ENCODE measurements at regions not wholly inside any gene's neighbourhood (a gene's known extent, or its start where the extent isn't known, plus 50 kb on each side); places are given as distances from the start of the nearest gene placed in this dataset.

DNA sequence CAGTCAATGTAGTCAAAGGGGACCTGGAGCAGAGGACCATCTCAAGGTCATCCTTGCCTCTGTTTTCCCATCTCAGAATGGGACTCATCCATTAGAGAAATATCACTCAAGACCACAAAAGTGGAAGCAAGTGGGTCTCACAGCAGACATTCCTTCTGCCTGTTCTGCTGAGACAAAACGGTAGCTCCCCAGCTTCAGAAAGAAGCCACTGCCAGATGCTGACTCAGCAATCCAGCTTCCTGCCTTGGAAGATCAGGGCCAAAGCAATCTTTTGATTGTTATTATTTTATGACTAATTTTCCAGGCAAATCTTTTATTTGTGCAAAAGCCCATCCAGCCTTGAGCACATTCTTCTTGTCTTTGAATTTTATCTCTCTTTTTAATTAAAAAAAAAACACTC, 86.8 kb downstream of the CCT6B start:
- DNase-seq = no peak

DNA sequence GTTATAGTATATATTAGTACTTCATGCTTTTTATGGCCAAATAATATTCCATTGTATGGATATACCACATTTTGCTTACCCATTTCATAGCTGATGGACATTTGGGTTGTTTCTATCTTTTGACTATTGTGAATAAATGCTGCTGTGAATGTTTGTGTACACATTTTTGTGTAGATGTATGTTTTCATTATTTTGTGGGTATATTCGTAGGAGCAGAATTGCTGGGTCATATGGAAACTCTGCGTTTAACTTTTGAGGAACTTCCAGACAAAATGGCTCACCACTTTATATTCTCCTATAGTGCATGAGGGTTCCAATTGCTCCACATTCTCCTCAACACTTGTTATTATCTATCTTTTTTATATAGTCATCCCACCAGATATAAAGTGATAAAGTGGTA, 88.6 kb downstream of the CCT6B start:
- DNase-seq = no peak

DNA sequence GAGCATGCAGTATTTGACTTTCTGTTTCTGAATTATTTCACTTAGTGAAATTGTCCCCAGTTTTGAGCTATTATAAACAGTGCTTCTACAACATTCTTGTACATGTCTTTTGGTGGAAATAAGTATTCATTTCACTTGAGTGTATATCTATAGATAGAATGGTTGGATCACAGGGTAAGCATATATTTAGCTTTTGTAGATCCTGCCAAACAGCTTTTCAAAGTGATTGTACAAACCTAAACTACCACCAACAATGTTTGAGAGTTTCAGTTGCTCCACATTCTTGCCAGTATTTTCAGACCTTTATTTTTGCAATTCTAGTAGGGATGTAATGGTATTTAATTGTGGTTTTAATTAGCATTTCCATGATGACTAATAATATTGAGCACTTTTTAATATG, 91.6 kb downstream of the CCT6B start:
- DNase-seq = no peak

DNA sequence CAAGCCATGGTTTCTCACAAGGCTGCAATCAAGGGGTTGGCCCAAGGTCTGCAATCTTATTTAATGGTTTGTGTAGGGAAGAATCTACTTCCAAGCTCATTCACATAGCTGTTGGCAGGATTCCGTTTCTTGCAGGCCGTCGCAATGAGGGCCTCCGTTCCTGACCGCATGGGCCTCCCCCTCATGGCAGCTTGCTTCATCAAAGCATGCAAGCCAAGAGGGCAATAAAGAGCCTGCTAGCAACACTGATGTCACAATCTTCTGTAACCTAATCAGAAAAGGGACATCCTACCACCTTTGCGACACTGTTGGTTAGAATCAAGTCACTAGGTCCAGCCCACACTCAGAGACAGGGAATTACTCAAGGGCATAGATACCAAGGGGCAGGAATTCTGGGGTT, 95.5 kb downstream of the CCT6B start:
- DNase-seq = no peak

DNA sequence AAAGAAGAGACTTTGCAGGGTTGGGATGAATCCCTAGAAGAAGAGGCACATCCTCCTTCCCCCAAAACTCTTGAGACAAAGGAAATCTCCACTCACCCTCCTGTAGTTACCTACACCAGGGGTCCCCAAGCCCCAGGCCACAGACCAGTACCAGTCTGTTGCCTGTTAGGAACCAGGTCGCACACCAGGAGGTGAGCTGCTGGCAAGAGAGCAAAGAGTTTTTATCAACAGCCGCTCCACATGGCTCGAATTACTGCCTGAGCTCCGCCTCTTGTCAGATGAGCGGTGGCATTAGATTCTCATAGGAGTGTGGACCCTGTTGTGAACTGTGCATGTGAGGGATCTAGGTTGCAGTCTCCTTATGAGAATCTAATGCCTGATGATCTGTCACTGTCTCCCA, 98.9 kb downstream of the CCT6B start:
- DNase-seq = no peak

DNA sequence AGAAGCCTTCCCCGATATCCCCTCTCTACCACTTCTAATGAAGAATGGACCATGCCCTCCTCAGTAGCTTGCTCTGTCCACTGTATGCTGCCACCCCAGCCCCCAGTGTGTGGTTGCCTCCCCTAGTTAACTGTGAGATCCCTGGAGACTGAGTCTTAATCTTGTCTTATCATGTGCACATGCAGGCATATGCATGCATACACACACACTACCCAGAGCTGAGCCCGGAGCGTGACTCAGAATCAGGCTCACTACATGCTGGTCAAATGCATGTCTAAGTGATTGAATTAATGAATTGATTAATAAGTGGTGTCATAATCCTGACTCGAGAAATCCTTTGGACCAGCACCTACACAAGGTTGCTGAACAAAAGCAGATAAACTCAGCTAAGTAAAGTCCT, 99.4 kb downstream of the CCT6B start:
- DNase-seq = no peak

DNA sequence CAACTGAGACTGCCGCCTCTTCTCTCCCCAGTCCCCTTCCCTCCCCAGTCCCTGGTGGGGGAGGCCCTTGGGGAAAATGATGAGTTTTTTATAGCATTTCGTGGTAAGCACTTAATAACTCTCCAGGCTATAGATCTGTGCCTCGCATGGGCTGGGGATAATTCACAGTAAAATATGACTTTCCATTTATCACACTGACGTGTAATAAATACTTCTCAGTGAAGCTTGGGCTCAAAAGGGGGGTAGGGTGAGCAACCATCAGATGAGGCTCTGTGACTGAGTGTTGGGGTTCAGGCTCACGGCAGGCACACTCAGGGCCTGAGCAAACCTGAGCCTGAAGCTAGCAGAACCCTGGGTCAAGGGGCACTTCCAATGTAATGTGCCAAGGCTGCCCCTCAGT, 101.6 kb downstream of the CCT6B start:
- peak; percentile 4 for DNase-seq

DNA sequence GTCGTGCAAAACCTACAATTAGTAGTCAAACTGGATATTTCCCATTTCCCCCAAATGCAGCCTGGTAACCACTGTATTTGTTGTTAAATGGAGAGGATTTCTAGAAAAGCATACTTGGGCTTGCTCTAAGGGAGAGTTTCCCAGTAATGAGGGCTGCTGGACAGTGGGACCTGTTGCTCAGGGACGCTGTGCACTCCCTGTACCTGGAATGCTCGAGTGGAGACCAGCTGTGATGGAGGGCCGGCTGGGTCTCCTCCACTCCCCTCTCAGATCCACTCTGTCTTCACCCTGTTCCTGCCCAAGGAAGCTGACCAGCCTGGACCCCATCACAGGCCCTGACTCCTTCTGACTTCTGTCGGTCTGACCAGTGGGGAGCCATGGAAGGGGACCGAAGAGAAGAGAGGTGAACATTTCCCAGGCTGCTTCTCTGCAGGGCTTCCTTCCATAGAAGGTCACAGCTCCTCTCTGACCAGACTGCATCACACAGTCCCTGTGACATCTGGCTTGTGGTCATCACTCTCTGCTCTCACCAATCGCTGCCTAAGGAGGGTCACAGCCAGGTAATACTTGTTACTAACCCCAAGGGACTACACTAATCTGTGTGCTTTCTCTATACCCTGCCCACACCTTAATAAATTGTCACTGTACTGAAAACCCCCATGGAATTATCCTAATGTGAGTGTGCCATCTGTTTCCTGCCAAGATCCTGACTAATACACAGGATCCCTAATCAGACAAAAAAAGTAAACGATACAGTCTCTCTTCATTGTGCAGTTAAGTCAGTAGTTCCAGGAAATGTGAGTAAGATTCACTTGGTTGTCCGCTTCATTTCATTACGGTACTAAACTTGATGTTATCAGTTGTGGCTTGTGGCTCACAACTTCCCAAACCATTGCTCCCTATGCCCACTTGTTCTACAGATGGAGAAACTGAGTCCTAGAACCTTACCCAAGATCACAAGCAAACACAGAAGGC, 102.4 kb downstream of the CCT6B start:
- peak; percentile 57 for DNase-seq

DNA sequence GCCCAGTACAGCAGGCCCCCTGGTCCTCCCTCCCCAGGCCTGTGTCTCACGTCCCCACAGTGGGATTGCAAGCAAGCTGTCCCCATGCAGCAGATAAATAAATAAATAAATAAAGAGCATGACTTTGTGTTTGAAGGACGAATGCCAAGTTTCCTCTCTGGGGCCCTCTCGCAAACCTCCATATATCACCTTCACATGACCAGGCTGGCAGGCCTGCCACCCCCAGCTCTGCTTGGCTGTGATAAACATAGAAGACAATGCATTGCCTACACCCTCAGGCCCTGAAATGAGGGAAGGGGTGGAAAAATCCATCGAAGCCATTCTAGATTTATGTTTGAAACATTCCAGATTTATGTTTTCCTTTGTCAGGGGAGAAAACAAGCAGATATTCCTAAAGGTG, 107.3 kb downstream of the CCT6B start:
- DNase-seq = no peak

DNA sequence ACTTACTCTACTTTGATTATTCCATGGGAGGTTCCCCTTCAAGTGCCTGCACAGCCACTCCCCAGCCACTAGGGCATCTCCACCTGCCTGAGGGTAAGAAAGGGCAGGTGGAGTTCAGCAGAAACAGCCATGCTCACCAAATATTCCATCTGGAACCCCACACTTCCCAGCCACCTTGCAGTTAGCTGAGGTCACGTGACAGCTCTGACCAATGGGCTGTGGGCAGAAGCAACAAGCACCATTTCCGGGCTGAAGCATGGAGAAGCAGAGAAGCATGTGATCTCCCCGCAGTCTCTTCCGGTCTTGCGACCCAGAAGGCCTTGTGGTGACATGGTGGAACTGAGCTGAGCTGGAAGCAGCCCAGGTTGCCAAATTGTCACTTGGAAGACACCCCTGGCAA, 108.6 kb downstream of the CCT6B start:
- no peak for DNase-seq

DNA sequence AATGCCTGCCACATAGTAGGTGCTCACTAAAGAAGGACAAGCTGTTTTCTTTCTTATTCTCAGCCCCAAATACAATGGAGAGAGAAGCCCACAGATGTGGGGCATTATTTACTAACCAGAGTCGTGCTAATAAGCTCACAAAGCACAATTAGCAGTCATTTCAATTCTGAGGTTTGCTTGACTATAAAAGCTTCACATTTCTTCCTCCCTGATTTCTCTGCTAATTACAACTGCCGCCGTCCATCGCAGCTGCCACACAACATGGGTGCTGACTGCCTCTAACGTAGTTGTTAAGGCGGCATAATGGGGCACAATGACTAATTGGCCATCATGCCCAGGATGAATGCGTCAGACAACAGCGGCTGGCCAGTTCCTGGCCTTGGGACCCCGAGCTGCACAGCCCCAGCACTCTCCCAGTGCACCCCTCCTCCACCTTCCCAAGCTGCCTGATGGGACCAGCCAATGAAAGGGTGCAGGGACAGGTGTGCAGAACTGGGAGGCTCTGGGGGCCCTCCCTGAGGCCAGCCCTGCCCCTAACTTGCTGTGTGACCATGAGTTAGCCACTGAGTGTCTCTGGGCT, 109.2 kb downstream of the CCT6B start:
- no peak for DNase-seq

DNA sequence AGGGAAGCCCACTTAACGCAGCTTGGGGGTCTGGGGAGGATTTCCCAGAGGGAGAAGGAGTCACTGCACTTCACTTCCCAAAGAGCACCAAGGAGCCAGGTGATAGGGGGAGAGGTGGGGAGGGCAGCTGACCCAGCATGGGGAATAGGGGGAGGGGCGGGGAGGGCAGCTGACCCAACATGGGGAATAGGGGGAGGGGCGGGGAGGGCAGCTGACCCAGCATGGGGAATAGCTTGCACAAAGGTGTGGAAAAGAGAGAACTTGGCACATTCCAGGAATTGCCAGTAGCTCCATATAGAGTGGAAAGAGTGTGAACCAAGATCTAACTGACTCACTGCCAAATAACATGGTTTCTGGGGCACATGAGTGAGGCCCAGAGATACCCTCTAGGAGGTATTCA, 110.3 kb downstream of the CCT6B start:
- DNase-seq = no peak

DNA sequence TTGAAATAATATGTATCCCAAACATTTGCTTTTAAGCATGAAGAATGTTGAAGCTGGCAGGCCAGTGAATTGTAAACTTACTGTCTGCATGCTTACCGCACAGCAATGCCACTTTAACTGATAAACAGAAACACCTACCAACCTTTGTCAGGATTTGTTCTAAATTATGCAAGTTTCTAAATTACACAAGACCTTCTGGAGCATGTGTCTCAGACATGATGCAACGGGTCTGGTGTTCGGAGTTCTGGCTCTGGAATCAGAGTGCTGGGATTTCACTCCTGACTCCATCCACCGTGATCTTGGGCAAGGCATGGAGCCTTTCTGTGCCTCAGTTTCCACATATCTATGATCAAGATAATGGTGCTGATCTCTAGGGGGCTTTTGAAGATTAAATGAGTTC, 111.2 kb downstream of the CCT6B start:
- no peak for DNase-seq

DNA sequence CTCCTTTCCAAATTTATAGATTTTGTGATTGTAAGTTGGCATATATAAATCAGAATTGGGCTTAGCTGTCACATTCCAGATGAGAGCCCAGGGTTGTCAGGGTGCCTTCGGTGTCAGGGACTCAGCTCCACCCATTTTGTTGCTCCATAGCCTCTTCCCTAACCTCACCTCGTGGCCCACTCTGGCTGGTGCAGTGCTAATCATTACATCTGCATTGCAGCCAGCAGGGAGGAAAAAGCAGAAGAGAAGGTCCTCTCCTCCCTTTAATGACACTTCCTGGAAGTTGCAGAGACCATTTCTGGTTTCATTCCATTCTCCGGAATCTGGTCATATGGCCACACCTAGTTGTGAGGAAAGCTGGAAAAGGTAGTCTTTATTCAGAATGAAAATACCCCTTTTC, 113.3 kb downstream of the CCT6B start:
- DNase-seq = no peak

DNA sequence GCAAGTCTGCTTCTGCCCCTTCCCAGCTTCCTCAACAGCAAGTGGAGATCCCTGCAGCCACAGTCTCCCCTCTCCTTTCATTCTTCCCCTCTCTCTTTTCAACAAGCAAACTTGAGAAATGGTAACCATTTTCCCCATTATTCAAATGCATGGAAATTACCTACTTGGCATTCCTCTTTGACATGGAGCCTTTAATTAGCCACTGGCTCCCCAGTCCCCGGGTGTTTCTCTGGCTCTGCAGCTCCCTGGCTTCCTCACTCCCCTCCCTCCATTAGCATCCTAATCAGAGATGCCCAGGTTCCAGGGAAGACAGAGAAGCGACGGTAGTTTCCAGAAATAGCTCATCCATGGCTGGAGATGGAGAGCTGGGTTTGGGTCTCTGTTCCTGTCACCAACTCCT, 116.0 kb downstream of the CCT6B start:
- DNase-seq = no peak

DNA sequence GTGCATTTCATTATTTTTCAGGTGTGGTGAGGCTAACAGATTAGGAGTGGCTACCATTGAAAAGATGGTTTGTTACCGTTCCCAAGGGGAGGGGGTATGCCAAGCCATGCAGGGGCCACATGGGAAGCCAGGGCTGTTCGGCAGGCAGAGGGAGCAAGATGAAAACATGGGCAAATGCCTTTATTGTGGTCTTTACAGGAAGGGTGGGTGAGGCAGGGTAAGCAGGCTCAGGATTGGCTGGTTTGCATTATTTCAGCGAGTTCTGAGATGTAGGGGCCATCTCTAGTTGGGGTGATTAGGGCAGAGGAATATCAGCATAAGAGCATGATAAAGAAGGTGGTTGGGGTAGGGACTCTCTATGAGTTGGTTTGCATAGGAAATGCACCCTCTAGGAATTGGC, 117.6 kb downstream of the CCT6B start:
- no peak for DNase-seq

DNA sequence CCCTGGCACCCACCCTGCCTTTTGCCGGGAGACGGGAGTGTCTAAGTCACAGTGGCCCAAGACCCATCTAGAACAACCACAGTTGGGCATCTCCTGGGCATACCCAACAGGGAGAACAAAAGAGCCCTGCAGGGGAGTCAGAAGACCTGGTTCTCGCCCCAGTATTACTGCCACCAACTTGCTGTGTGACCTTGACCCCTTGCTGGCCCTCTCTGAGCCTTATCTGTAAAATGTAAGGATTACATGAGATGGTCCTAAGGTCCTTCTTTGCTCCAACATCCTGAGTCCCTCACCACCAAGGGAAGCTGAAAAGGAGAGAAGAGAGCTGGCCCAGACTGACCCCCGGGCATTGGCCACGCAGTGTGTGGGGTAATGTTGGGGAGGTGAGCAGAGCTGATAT, 119.0 kb downstream of the CCT6B start:
- DNase-seq = no peak

DNA sequence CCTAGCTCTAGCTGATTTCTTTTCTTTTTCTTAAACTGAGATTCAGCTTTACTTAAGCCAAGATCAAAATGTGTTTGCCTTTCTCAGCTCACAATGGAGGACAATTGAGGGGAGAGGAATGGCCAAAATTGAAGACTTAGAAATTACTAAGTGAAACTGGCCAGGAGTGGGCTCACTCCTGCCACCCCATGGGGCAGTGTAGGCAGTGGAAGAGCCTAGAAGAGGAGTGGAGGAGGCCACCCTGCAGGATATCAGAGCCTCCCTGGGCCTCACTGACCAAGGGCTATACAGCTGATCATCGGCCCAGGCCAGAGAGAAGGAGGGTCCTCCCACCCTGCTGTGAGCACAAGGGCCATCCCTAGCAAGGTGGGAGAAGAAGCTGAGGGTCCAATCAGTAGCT, 119.8 kb downstream of the CCT6B start:
- no peak for DNase-seq

DNA sequence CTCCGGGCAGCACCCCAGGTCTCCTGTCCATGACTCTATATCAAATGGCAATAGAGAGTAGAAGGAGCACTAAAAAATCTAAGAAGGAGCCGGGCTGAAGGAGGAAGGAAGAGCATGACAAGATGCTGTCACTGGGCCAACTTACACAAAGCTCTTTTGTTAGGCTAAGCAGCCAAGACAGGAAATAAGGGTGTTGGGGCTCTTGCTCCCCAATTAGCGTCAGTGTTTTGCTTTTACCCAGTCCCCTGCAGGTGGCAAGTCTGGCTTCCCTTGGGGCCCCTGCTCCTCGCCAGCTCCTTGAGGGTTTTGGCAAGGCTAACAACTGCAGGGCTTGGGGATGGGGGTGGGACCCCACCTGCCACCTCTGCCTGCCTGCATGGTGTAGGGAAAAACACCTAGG, 120.5 kb downstream of the CCT6B start:
- DNase-seq = no peak

DNA sequence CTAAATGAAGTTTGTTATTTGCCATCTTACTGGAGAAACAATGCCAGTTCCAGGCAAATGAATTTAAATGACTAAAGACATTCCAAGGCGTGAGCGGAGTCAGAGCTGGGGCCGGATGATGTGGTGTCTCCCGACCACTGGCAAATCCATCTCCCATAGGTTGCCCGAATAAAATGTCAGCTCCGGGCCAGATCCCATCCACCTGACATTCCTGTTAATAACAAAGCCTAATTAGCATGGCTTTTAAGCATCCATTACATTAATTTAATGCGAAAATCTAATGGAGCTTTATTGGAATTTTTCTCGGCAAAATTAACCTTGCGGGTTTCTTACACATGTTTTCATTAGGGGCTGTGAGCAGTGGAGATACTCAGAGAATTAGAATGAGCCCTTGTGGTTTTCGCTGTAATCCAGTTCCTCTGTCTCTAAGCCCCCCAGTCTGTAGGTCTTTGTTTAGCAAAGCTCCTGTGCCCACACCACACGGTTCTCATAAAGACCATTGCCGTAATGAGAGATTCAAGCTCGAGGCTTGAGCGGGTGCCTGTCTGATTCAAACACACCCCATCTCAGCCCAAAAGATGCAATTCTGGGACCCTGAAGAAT, 123.3 kb downstream of the CCT6B start:
- DNase-seq = no peak

DNA sequence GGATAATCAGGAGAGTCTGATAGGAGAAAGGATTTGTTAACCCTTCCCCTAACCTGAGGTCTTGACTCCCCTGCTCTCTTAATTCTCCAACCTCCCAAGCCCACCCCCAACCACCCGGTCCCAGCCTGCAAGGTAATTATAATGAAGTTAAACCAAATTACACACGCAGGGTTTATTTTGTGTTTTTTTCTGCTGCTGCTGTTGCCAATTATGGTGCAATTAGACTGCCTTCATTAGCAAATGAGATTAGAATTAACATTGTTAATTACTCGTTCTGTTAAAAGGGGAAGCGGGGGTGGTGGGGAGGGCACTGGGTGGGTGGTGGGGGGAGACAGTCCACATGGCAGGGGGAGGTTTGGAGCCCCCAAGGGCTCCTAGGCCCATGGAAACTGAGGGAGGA, 128.9 kb downstream of the CCT6B start:
- DNase-seq = no peak

DNA sequence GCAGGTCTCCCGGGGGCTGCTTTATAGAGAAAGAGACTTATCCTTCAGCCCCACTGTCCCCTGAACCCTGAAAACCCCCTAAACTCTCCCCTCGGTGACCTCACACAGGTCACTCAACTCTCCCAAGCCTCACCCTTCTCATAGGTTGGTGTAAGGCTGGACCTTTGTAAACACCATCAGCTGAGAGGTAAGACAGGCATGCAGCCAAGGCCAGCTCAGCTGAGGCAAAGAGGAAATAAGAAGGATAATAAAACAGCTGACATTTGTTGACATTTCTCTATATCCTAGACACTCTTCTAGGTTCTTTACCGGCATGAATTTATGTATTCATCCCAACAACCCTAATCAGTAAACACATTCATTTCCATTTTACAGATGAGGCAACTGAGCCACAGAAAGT, 134.3 kb downstream of the CCT6B start:
- DNase-seq = no peak

DNA sequence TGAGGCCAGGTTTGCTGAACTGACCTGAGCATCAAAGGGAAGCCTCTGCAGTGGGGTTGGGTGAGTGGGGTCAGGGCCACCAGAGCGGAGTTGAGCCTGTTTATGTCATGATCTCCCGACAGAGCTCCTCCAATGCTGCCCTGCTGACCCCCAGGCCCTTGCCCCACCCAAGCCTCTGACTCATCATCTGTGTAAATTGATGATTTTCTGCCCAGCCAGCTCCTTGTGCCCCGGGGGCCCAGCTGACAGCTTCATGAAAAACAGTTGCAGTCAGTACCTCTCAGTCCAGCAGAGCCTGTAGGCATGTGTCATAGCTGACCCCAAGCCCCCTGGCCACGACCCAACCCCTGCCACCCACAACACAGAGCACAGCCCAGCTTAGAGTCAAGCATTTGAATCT, 134.9 kb downstream of the CCT6B start:
- DNase-seq = no peak

DNA sequence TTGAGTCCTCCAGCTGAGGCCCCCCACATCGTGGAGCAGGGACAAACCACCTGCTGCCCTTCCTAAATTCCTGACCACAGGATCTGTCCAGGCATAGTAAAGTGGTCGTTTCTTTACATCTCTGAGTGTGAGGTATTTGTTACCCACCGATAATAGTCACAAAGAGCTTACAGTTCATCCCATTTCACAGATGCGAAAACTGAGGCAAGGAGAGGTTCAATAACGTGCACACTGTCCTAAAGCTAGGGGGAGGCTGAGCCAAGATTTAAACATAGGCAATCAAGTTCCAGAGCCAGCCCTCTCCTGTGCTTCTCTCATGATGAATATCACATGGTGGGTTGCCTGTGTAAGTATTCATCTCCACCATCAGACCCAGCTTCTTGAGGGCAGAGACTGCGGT, 135.4 kb downstream of the CCT6B start:
- no peak for DNase-seq
